ENCODE measurements at regions not wholly inside any gene's neighbourhood (a gene's known extent, or its start where the extent isn't known, plus 50 kb on each side); places are given as distances from the start of the nearest gene placed in this dataset.
"Not testable (repeated sequence)": the region's sequence is repeated elsewhere in the genome, so short reads cannot be mapped to it uniquely, and the experiment has no call there.

GRCh38 chr14:83905157-83905556, 1624.8 kb upstream of the FLRT2 start:
- Histone ChIP-seq H3K9me3 (no peaks in the 10 kb centered on the region), H3K4me1 (no peaks in the 10 kb centered on the region), H3K27me3 (no peaks in the 10 kb centered on the region), H3K36me3 (no peaks in the 10 kb centered on the region), H3K27ac (no peak overlapping the region), H3K4me3 (no peak overlapping the region)
- no peak for TF ChIP-seq CTCF (IDR thresholded peaks at IDR 0.05)
- DNase-seq (no peak), ATAC-seq (no peak)
- intact Hi-C loops (cut with DNase I): no loop called here

GRCh38 chr14:83908419-83908818, 1621.5 kb upstream of the FLRT2 start:
- TF ChIP-seq CTCF (IDR thresholded peaks at IDR 0.05): no peak
- no peaks in the 10 kb centered on the region for H3K27me3 ChIP-seq
- no peak for DNase-seq
- no peaks in the 10 kb centered on the region for H3K4me1 ChIP-seq
- intact Hi-C loops (cut with DNase I): no loop called here
- no peaks in the 10 kb centered on the region for H3K9me3 ChIP-seq
- H3K4me3 ChIP-seq: no peak overlapping the region
- H3K36me3 ChIP-seq: no peaks in the 10 kb centered on the region
- ATAC-seq: no peak
- no peak overlapping the region for H3K27ac ChIP-seq

- H3K36me3 ChIP-seq: no peaks in the 10 kb centered on the region
- TF ChIP-seq CTCF (IDR thresholded peaks at IDR 0.05): no peak
- no peak overlapping the region for H3K4me3 ChIP-seq
- no peaks in the 10 kb centered on the region for H3K27me3 ChIP-seq
- no peaks in the 10 kb centered on the region for H3K9me3 ChIP-seq
- no peak for ATAC-seq
- H3K4me1 ChIP-seq: no peaks in the 10 kb centered on the region
- intact Hi-C loops (cut with DNase I): no loop called here
- H3K27ac ChIP-seq: no peak overlapping the region
- DNase-seq: no peak
These were observed 1620.4 kb upstream of the FLRT2 start for GRCh38 chr14:83909507-83909906.

- TF ChIP-seq CTCF (IDR thresholded peaks at IDR 0.05): no peak
- DNase-seq (no peak), ATAC-seq (no peak)
- Histone ChIP-seq H3K4me3 (no peak overlapping the region), H3K4me1 (no peaks in the 10 kb centered on the region), H3K27me3 (no peaks in the 10 kb centered on the region), H3K9me3 (no peaks in the 10 kb centered on the region), H3K27ac (no peak overlapping the region), H3K36me3 (no peaks in the 10 kb centered on the region)
- intact Hi-C loops (cut with DNase I): no loop called here
These were observed 1617.8 kb upstream of the FLRT2 start for GRCh38 chr14:83912032-83912642.

GRCh38 chr14:83913476-83913875, 1616.5 kb upstream of the FLRT2 start:
- TF ChIP-seq CTCF (IDR thresholded peaks at IDR 0.05): no peak
- DNase-seq (no peak), ATAC-seq (no peak)
- intact Hi-C loops (cut with DNase I): no loop called here
- H3K9me3 ChIP-seq: no peaks in the 10 kb centered on the region
- no peaks in the 10 kb centered on the region for H3K4me1 ChIP-seq
- H3K27ac ChIP-seq: no peak overlapping the region
- H3K36me3 ChIP-seq: no peaks in the 10 kb centered on the region
- H3K27me3 ChIP-seq: no peaks in the 10 kb centered on the region
- H3K4me3 ChIP-seq: no peak overlapping the region

GRCh38 chr14:83918546-83918945, 1611.4 kb upstream of the FLRT2 start:
- no peak for TF ChIP-seq CTCF (IDR thresholded peaks at IDR 0.05)
- intact Hi-C loops (cut with DNase I): no loop called here
- Histone ChIP-seq H3K4me3 (no peak overlapping the region), H3K9me3 (no peaks in the 10 kb centered on the region), H3K27me3 (no peaks in the 10 kb centered on the region), H3K36me3 (no peaks in the 10 kb centered on the region), H3K4me1 (no peaks in the 10 kb centered on the region), H3K27ac (no peak overlapping the region)
- ATAC-seq (no peak), DNase-seq (no peak)

- H3K9me3 ChIP-seq; H3K4me3 ChIP-seq; DNase-seq; H3K27me3 ChIP-seq; H3K27ac ChIP-seq; H3K4me1 ChIP-seq; intact Hi-C loops (cut with DNase I); H3K36me3 ChIP-seq; ATAC-seq: not testable (repeated sequence)
These were observed 1610.3 kb upstream of the FLRT2 start for GRCh38 chr14:83919675-83920074.
